ENCODE measurements at regions not wholly inside any gene's neighbourhood (a gene's known extent, or its start where the extent isn't known, plus 50 kb on each side); places are given as distances from the start of the nearest gene placed in this dataset.

DNA sequence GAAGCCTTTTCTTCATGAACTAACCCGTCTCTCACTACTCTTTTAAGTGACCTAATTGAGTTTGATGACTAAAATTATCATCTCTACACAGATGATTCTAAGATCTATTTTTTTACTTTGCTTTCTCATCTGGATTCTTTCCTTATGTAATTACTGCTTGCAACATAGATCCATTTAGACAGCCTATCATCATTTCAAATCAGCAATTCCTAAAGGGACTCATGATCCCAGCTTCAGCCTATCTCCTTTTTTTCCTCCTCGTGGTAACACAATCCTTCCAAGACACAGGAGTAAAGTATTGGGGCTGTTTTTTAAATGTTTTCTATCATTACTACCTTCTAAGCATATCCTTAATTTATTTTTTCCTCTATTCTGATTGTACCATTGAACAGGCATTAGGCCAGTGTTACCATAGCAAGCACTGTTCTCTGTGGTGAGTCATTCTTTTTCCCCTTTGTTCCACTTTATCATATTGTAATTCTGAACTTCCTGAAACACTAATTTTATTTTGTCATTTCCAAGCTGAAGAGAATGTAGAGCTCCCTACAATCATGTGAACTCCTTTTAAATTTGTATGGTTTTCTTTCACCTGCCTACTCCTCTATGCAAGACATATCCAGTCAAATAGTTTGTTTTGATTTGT, 190.4 kb upstream of the FAR2 start:
- Mint-ChIP-seq H3K27me3 (ENCODE audit: low read depth in 2 of 2) (peaks cover 0 to 7% of the 10 kb centered on the region in 2 donors), H3K36me3 (no peaks in the 10 kb centered on the region), H3K27ac (no peak overlapping the region), H3K4me3 (no peak overlapping the region), H3K9me3 (peaks cover 0 to 2% of the 10 kb centered on the region in 2 donors), H3K4me1 (no peaks in the 10 kb centered on the region)
- Histone ChIP-seq H3K9me3 (ENCODE audit: control insufficient read depth, insufficient read depth, low read length) (no peaks in the 10 kb centered on the region), H3K27ac (ENCODE audit: low read length) (no peak overlapping the region), H3K4me1 (ENCODE audit: control insufficient read depth, insufficient read depth, low read length) (no peaks in the 10 kb centered on the region), H3K4me3 (ENCODE audit: low read length) (no peak overlapping the region), H3K27me3 (ENCODE audit: control insufficient read depth, insufficient read depth, low read length) (no peaks in the 10 kb centered on the region), H3K36me3 (ENCODE audit: control insufficient read depth, insufficient read depth, low read length) (no peaks in the 10 kb centered on the region)
- ATAC-seq (no peak), DNase-seq (no peak)
- intact Hi-C loops (cut with micrococcal nuclease) = no loop called here
- WGBS (ENCODE audit: insufficient coverage) = 56% methylated on average over 1 of the region's 2 CpGs
- TF ChIP-seq, protein P1, sequence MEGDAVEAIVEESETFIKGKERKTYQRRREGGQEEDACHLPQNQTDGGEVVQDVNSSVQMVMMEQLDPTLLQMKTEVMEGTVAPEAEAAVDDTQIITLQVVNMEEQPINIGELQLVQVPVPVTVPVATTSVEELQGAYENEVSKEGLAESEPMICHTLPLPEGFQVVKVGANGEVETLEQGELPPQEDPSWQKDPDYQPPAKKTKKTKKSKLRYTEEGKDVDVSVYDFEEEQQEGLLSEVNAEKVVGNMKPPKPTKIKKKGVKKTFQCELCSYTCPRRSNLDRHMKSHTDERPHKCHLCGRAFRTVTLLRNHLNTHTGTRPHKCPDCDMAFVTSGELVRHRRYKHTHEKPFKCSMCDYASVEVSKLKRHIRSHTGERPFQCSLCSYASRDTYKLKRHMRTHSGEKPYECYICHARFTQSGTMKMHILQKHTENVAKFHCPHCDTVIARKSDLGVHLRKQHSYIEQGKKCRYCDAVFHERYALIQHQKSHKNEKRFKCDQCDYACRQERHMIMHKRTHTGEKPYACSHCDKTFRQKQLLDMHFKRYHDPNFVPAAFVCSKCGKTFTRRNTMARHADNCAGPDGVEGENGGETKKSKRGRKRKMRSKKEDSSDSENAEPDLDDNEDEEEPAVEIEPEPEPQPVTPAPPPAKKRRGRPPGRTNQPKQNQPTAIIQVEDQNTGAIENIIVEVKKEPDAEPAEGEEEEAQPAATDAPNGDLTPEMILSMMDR (IDR thresholded peaks at IDR 0.05) = no peak

DNA sequence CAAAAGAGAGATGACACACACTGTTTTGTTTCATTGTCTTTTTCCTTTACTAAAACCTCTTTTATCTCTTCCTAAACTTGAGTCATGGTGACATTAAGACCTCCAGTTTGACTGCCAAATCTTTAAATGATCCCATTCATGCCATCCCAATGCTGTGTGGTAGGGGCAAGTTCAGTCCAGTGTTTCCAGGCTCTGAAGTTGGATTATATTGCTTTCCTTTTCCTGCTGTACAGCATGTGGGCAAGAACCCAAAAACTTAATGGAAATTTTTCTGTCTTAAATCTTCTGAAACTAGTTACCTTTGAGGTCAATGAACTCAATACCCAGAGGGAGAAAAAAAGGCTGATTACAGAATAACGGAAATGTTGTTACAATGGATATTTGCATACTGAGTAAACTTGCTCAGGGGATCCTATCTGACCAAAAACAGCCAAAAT, 187.1 kb upstream of the FAR2 start:
- DNase-seq = no peak
- H3K36me3 ChIP-seq (ENCODE audit: control insufficient read depth, insufficient read depth, low read length) = no peaks in the 10 kb centered on the region
- Mint-ChIP-seq H3K9me3 (peaks cover 0 to 2% of the 10 kb centered on the region in 2 donors), H3K4me3 (no peak overlapping the region), H3K27ac (no peak overlapping the region), H3K4me1 (no peaks in the 10 kb centered on the region), H3K27me3 (ENCODE audit: low read depth in 2 of 2) (peaks cover 0 to 7% of the 10 kb centered on the region in 2 donors), H3K36me3 (no peaks in the 10 kb centered on the region)
- no peak overlapping the region for H3K27ac ChIP-seq (ENCODE audit: low read length)
- H3K9me3 ChIP-seq (ENCODE audit: control insufficient read depth, insufficient read depth, low read length) = no peaks in the 10 kb centered on the region
- H3K4me1 ChIP-seq (ENCODE audit: control insufficient read depth, insufficient read depth, low read length) = no peaks in the 10 kb centered on the region
- no peak overlapping the region for H3K4me3 ChIP-seq (ENCODE audit: low read length)
- no peak for ATAC-seq
- no CpG with 5 or more reads among the region's 1 CpG for whole genome bisulfite sequencing (ENCODE audit: insufficient coverage)
- no peaks in the 10 kb centered on the region for H3K27me3 ChIP-seq (ENCODE audit: control insufficient read depth, insufficient read depth, low read length)
- TF ChIP-seq, protein P1 (IDR thresholded peaks at IDR 0.05) = no peak
- intact Hi-C loops (cut with micrococcal nuclease) = no loop called here

DNA sequence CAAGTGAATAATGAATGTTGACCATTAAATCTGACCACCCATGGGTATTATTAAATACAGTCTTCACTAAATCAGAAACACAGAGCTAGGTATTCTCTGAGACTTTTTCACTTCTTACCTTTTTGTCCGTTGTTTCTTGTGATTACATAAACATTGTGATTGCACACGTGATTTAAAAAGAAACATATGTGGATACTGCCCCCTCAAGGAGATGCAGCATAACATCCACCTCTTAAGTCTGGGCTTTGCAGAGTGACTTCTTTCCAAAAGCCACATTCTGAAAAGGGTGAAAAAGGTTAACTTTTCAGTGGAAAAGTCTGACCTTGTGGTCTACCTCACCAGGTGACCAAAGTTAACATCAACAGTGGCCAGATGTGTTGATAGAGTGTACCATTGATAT, 185.5 kb upstream of the FAR2 start:
- Mint-ChIP-seq H3K4me3 (no peak overlapping the region), H3K27ac (no peak overlapping the region), H3K36me3 (no peaks in the 10 kb centered on the region), H3K27me3 (ENCODE audit: low read depth in 2 of 2) (peaks cover 0 to 7% of the 10 kb centered on the region in 2 donors), H3K4me1 (no peaks in the 10 kb centered on the region), H3K9me3 (peaks cover 0 to 4% of the 10 kb centered on the region in 2 donors)
- no peak overlapping the region for H3K27ac ChIP-seq (ENCODE audit: low read length)
- no peaks in the 10 kb centered on the region for H3K27me3 ChIP-seq (ENCODE audit: control insufficient read depth, insufficient read depth, low read length)
- no peaks in the 10 kb centered on the region for H3K36me3 ChIP-seq (ENCODE audit: control insufficient read depth, insufficient read depth, low read length)
- H3K4me1 ChIP-seq (ENCODE audit: control insufficient read depth, insufficient read depth, low read length) = no peaks in the 10 kb centered on the region
- H3K9me3 ChIP-seq (ENCODE audit: control insufficient read depth, insufficient read depth, low read length) = no peaks in the 10 kb centered on the region
- TF ChIP-seq, protein P1 (IDR thresholded peaks at IDR 0.05) = no peak
- intact Hi-C loops (cut with micrococcal nuclease) = no loop called here
- 20% methylated on average over 2 of the region's 2 CpGs for WGBS (ENCODE audit: insufficient coverage)
- H3K4me3 ChIP-seq (ENCODE audit: low read length) = no peak overlapping the region
- DNase-seq (peak in 1 of 2 donors; percentile 2), ATAC-seq (no peak)

Data from natural killer cell (primary cell).